Panc1 (cell line): ENCODE measurements at regions not wholly inside any gene's neighbourhood (a gene's known extent, or its start where the extent isn't known, plus 50 kb on each side); places are given as distances from the start of the nearest gene placed in this dataset.

ENCODE experiments used
- ATAC-seq: fragments of 200-7000 bp; cut with Tn5 transposase; 2 replicates; pipeline ENCODE4 v1.9.1; 2020; ENCODE audit warnings: mild to moderate bottlenecking, moderate library complexity
- BruUV-seq: library from RNA; stranded (reverse); fragments of 400-500 nt; replicated peaks from 2 replicates; lab custom pipeline; 2021; lab: Mats Ljungman, UMichigan
- CTCF ChIA-PET: fragments of 300-600 bp; sonication (Branson Sonifier 250); formaldehyde crosslinking; loops from one replicate; lab custom pipeline; 2022; ENCODE audit warnings: antibody characterized with exemption; lab: Charles Lee
- POLR2A ChIA-PET: fragments of 300-600 bp; sonication (Branson Sonifier 250); formaldehyde crosslinking; loops from one replicate; lab custom pipeline; 2022; ENCODE audit warnings: antibody characterized with exemption; lab: Charles Lee
- DNase-seq: peaks from one replicate; pipeline ENCODE4 v3.0.0-alpha.2; 2010; ENCODE audit warnings: low read depth, low spot score
- H3K27ac ChIP-seq: 2 replicates; pipeline ENCODE4 v1.5.1; 2011; ENCODE audit warnings: mild to moderate bottlenecking, low read length, inconsistent platforms
- H3K27me3 ChIP-seq: fragments of 200-500 bp; sonication (Bioruptor generic); 2 replicates; pipeline ENCODE4 v1.6.0; 2014; ENCODE audit warnings: low read length, inconsistent platforms; ENCODE audit not compliant: control insufficient read depth, insufficient read depth
- H3K36me3 ChIP-seq: fragments of 200-500 bp; sonication (Bioruptor generic); 2 replicates; pipeline ENCODE4 v1.5.1; 2014; ENCODE audit warnings: inconsistent platforms, mild to moderate bottlenecking, low read length, moderate library complexity; ENCODE audit not compliant: control insufficient read depth, insufficient read depth
- H3K4me1 ChIP-seq: 2 replicates; pipeline ENCODE4 v1.5.1; 2011; ENCODE audit warnings: inconsistent platforms, mild to moderate bottlenecking, low read length, moderate library complexity; ENCODE audit not compliant: control insufficient read depth, insufficient read depth
- H3K4me3 ChIP-seq, 2 experiments: 2 replicates each; pipeline ENCODE4 v1.5.1; 2011 to 2012; ENCODE audit warnings: low read depth in 2 of 2, low read length in 2 of 2, mild to moderate bottlenecking in 2 of 2, inconsistent platforms in 1 of 2, moderate library complexity in 1 of 2
- H3K9me3 ChIP-seq: fragments of 200-500 bp; sonication (Bioruptor generic); 2 replicates; pipeline ENCODE4 v1.5.1; 2014; ENCODE audit warnings: low read depth, mild to moderate bottlenecking, inconsistent platforms, low read length, moderate library complexity; ENCODE audit not compliant: control insufficient read depth, insufficient read depth
- POLR2AphosphoS5 ChIP-seq: IDR thresholded peaks from 2 replicates; pipeline ENCODE4 v1.6.1; 2012; ENCODE audit warnings: mild to moderate bottlenecking, low read depth, low read length, moderate library complexity
- REST ChIP-seq, 2 experiments: IDR thresholded peaks; 2 replicates each; pipeline ENCODE4 v1.6.1; 2011 to 2012; ENCODE audit warnings: low read depth in 2 of 2, control low read depth in 1 of 2, low read length in 1 of 2, mild to moderate bottlenecking in 1 of 2, moderate library complexity in 1 of 2; ENCODE audit not compliant: insufficient read depth in 1 of 2
- SIN3A ChIP-seq: IDR thresholded peaks from 2 replicates; pipeline ENCODE4 v1.6.1; 2012; ENCODE audit warnings: low read depth, mild to moderate bottlenecking, low read length, moderate library complexity, borderline replicate concordance; ENCODE audit not compliant: insufficient read depth
- TCF7L2 ChIP-seq: IDR thresholded peaks from 2 replicates; pipeline ENCODE4 v1.6.1; 2011; ENCODE audit warnings: mild to moderate bottlenecking, low read depth, low read length, inconsistent platforms
- in situ Hi-C: cut with HindIII; loops from 2 replicates; pipeline ENCODE4 v1.10.0; 2016; ENCODE audit warnings: low sequenced_read_pairs, low pct_unique_long_range_greater_than_20kb
- intact Hi-C: fragments of 100-400 bp; cut with micrococcal nuclease; formaldehyde crosslinking; loops from one replicate; pipeline ENCODE4 v1.10.0; 2022; ENCODE audit not compliant: unreplicated experiment
- TF ChIP-seq, protein P1 (sequence below): fragments of 450-650 bp; IDR thresholded peaks from 2 replicates; pipeline ENCODE4 v1.5.1; 2017; ENCODE audit warnings: mild to moderate bottlenecking

- Histone ChIP-seq H3K4me3 (no peak overlapping the region), H3K4me1 (no peaks in the 10 kb centered on the region), H3K36me3 (no peaks in the 10 kb centered on the region), H3K27ac (no peak overlapping the region), H3K9me3 (no peaks in the 10 kb centered on the region), H3K27me3 (no peaks in the 10 kb centered on the region)
- POLR2A ChIA-PET, result no interaction called here
- no TSS peak for BruUV-seq
- ATAC-seq (no peak), DNase-seq (no peak)
- TF ChIP-seq REST (IDR thresholded peaks at IDR 0.05; ENCODE audit: insufficient read depth in 1 of 2, low read depth in 2 of 2, low read length in 1 of 2), result no peak
- no peak for TF ChIP-seq TCF7L2
- TF ChIP-seq, protein P1, sequence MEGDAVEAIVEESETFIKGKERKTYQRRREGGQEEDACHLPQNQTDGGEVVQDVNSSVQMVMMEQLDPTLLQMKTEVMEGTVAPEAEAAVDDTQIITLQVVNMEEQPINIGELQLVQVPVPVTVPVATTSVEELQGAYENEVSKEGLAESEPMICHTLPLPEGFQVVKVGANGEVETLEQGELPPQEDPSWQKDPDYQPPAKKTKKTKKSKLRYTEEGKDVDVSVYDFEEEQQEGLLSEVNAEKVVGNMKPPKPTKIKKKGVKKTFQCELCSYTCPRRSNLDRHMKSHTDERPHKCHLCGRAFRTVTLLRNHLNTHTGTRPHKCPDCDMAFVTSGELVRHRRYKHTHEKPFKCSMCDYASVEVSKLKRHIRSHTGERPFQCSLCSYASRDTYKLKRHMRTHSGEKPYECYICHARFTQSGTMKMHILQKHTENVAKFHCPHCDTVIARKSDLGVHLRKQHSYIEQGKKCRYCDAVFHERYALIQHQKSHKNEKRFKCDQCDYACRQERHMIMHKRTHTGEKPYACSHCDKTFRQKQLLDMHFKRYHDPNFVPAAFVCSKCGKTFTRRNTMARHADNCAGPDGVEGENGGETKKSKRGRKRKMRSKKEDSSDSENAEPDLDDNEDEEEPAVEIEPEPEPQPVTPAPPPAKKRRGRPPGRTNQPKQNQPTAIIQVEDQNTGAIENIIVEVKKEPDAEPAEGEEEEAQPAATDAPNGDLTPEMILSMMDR, result no peak
- no peak for TF ChIP-seq POLR2AphosphoS5
- TF ChIP-seq SIN3A, result no peak
- CTCF ChIA-PET, result no interaction called here
- in situ Hi-C loops (no loop called here), intact Hi-C loops (no loop called here)
These were observed 476.3 kb upstream of the STXBP6 start for GRCh38 chr14:25526290-25526689.

DNA sequence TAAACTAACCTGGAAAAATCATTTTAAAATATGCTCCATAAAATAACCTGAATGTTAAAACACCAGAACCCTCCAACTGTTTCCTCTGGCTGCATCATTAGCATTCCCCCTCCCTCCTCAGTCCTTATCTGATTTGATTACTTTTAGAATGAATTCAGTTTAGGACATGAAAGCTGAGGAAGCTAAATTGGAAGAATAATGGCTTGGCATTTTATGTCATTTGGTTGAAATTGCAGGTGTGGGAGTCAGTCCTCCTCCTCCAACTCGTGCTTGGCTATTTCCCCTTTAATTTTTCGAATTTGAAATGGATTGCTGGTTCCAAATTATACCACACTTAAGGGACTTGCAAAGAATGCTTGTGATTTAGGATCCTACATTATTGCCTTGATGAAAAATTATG, 473.0 kb upstream of the STXBP6 start:
- ChIA-PET CTCF (no interaction called here), POLR2A (no interaction called here)
- in situ Hi-C loops, result no loop called here
- Histone ChIP-seq H3K9me3 (no peaks in the 10 kb centered on the region), H3K4me3 (no peak overlapping the region), H3K27me3 (no peaks in the 10 kb centered on the region), H3K36me3 (no peaks in the 10 kb centered on the region), H3K27ac (no peak overlapping the region), H3K4me1 (no peaks in the 10 kb centered on the region)
- ATAC-seq (no peak), DNase-seq (no peak)
- no TSS peak for BruUV-seq
- TF ChIP-seq TCF7L2 (no peak), POLR2AphosphoS5 (no peak), REST (IDR thresholded peaks at IDR 0.05; ENCODE audit: insufficient read depth in 1 of 2, low read depth in 2 of 2, low read length in 1 of 2) (no peak), SIN3A (no peak)
- TF ChIP-seq, protein P1, result no peak
- intact Hi-C loops, result no loop called here
